K562 (cell line): ENCODE measurements at regions not wholly inside any gene's neighbourhood (a gene's known extent, or its start where the extent isn't known, plus 50 kb on each side); places are given as distances from the start of the nearest gene placed in this dataset.

Experiments
- BCLAF1 ChIP-seq, 2 experiments: fragments of 450-650 bp in 1 of 2; IDR thresholded peaks; 2 replicates each; pipeline ENCODE4 v1.6.1; 2011 to 2017; ENCODE audit warnings: low read depth in 2 of 2, antibody characterized with exemption in 1 of 2, borderline replicate concordance in 1 of 2, low read length in 1 of 2, mild to moderate bottlenecking in 1 of 2, mixed read lengths in 1 of 2; ENCODE audit not compliant: control insufficient read depth in 1 of 2
- E2F1 ChIP-seq: sonication (generic); formaldehyde crosslinking; IDR thresholded peaks from 2 replicates; pipeline ENCODE4 v1.8.1; 2023; ENCODE audit warnings: mild to moderate bottlenecking, missing genetic modification reagents, moderate library complexity
- IRF2 ChIP-seq: sonication (generic); formaldehyde crosslinking; IDR thresholded peaks from 2 replicates; pipeline ENCODE4 v1.8.1; 2022; ENCODE audit warnings: mild to moderate bottlenecking, missing genetic modification reagents
- RAD21 ChIP-seq, 2 experiments: fragments of 250-450 bp in 1 of 2; fragments of 450-650 bp in 1 of 2; sonication (Bioruptor Pico) in 1 of 2; formaldehyde crosslinking in 1 of 2; IDR thresholded peaks in 1 of 2; conservative IDR thresholded peaks in 1 of 2; 2 replicates each; pipeline versions ENCODE4 v1.4.0 to v1.8.0; 2020 to 2022; ENCODE audit warnings: mild to moderate bottlenecking in 2 of 2, moderate library complexity in 1 of 2
- SETDB1 ChIP-seq: IDR thresholded peaks from one replicate; pipeline ENCODE4 v1.6.1; 2012; ENCODE audit warnings: low read length, control low read depth, inconsistent platforms
- TAF15 ChIP-seq: fragments of 200-400 bp; formaldehyde crosslinking; IDR thresholded peaks from 2 replicates; pipeline ENCODE4 v1.6.1; 2017; ENCODE audit warnings: mild to moderate bottlenecking, low read depth, low read length, moderate library complexity
- TEAD2 ChIP-seq: fragments of 450-650 bp; IDR thresholded peaks from 2 replicates; pipeline ENCODE4 v1.6.1; 2016; ENCODE audit warnings: missing genetic modification characterization, control low read depth, missing compliant biosample characterization
- USF2 ChIP-seq: sonication (generic); formaldehyde crosslinking; IDR thresholded peaks from 2 replicates; pipeline ENCODE4 v1.5.0; 2020; ENCODE audit warnings: missing genetic modification reagents
- TF ChIP-seq, protein P1 (sequence below), 2 experiments: fragments of 450-650 bp in 1 of 2; sonication (generic) in 1 of 2; formaldehyde crosslinking in 1 of 2; IDR thresholded peaks in 1 of 2; conservative IDR thresholded peaks in 1 of 2; 2 replicates each; pipeline versions ENCODE4 v1.6.1 to v1.8.1; 2016 to 2023; ENCODE audit warnings: mild to moderate bottlenecking in 2 of 2, moderate library complexity in 2 of 2, inconsistent platforms in 1 of 2, missing genetic modification reagents in 1 of 2

- TF ChIP-seq, protein P1, sequence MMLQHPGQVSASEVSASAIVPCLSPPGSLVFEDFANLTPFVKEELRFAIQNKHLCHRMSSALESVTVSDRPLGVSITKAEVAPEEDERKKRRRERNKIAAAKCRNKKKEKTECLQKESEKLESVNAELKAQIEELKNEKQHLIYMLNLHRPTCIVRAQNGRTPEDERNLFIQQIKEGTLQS (IDR thresholded peaks at IDR 0.05), result peak; percentile 30
- TF ChIP-seq, protein P1 (CRISPR knock-in tag; conservative IDR thresholded peaks at IDR 0.05), result no peak
- no peak for TF ChIP-seq RAD21 (CRISPR knock-in tag; conservative IDR thresholded peaks at IDR 0.05 in 1 of 2, IDR thresholded peaks at IDR 0.05 in 1 of 2)
- TF ChIP-seq USF2, result no peak
- no peak for TF ChIP-seq BCLAF1 (IDR thresholded peaks at IDR 0.05; ENCODE audit: borderline replicate concordance in 1 of 2, control insufficient read depth in 1 of 2, low read depth in 2 of 2, low read length in 1 of 2)
- TF ChIP-seq IRF2 (CRISPR knock-in tag), result no peak
- no peak for TF ChIP-seq E2F1 (CRISPR knock-in tag)
- no peak for TF ChIP-seq TEAD2
- no peak for TF ChIP-seq TAF15
- TF ChIP-seq SETDB1, result no peak
These were observed 58.1 kb upstream of the TLR3 start for GRCh38 chr4:186010821-186011220.
